ENCODE measurements at regions not wholly inside any gene's neighbourhood (a gene's known extent, or its start where the extent isn't known, plus 50 kb on each side); places are given as distances from the start of the nearest gene placed in this dataset.

- DNase-seq (ENCODE audit: extremely low read depth, low read depth): no peak
- no peak for TF ChIP-seq CTCF (IDR thresholded peaks at IDR 0.05; ENCODE audit: low read depth, low read length, missing control alignments)
- H3K4me3 ChIP-seq (replicated peaks; ENCODE audit: low read depth, low read length): no peak overlapping the region
These were observed 281.9 kb upstream of the ISX start for GRCh38 chr22:34784056-34784455.

- no peak overlapping the region for H3K4me3 ChIP-seq (replicated peaks; ENCODE audit: low read depth, low read length)
- TF ChIP-seq CTCF (IDR thresholded peaks at IDR 0.05; ENCODE audit: low read depth, low read length, missing control alignments): no peak
- no peak for DNase-seq (ENCODE audit: extremely low read depth, low read depth)
These were observed 268.1 kb upstream of the ISX start for GRCh38 chr22:34797826-34798225.

GRCh38 chr22:34798605-34799004, 267.4 kb upstream of the ISX start:
- no peak for TF ChIP-seq CTCF (IDR thresholded peaks at IDR 0.05; ENCODE audit: low read depth, low read length, missing control alignments)
- H3K4me3 ChIP-seq (replicated peaks; ENCODE audit: low read depth, low read length): no peak overlapping the region
- DNase-seq (ENCODE audit: extremely low read depth, low read depth): no peak

- no peak overlapping the region for H3K4me3 ChIP-seq (replicated peaks; ENCODE audit: low read depth, low read length)
- TF ChIP-seq CTCF (IDR thresholded peaks at IDR 0.05; ENCODE audit: low read depth, low read length, missing control alignments): no peak
- DNase-seq (ENCODE audit: extremely low read depth, low read depth): no peak
These were observed 265.5 kb upstream of the ISX start for GRCh38 chr22:34800260-34800980.

- no peak overlapping the region for H3K4me3 ChIP-seq (replicated peaks; ENCODE audit: low read depth, low read length)
- no peak for DNase-seq (ENCODE audit: extremely low read depth, low read depth)
- no peak for TF ChIP-seq CTCF (IDR thresholded peaks at IDR 0.05; ENCODE audit: low read depth, low read length, missing control alignments)
These were observed 264.7 kb upstream of the ISX start for GRCh38 chr22:34801221-34801620.

GRCh38 chr22:34804091-34804490, 261.9 kb upstream of the ISX start:
- no peak for DNase-seq (ENCODE audit: extremely low read depth, low read depth)
- H3K4me3 ChIP-seq (replicated peaks; ENCODE audit: low read depth, low read length): no peak overlapping the region

More at GRCh38 chr22:34804091-34804490, 261.9 kb upstream of the ISX start:
- TF ChIP-seq CTCF (IDR thresholded peaks at IDR 0.05; ENCODE audit: low read depth, low read length, missing control alignments): no peak

Data from HFF-Myc (cell line).